ENCODE measurements at regions not wholly inside any gene's neighbourhood (a gene's known extent, or its start where the extent isn't known, plus 50 kb on each side); places are given as distances from the start of the nearest gene placed in this dataset.
A peak's percentile ranks its signal among the peaks of the same experiment; 100 is the strongest.

GRCh38 chr17:13395346-13395745, 206.4 kb downstream of the HS3ST3A1 start:
- FAIRE-seq (no peak), DNase-seq (ENCODE audit: insufficient read length, low spot score) (no peak)
- no peak for TF ChIP-seq POLR2A (IDR thresholded peaks at IDR 0.05; ENCODE audit: low read depth, low read length)

GRCh38 chr17:13393841-13394710, 207.7 kb downstream of the HS3ST3A1 start:
- no peak for TF ChIP-seq POLR2A (IDR thresholded peaks at IDR 0.05; ENCODE audit: low read depth, low read length)
- FAIRE-seq, result no peak
- no peak for DNase-seq (ENCODE audit: insufficient read length, low spot score)

GRCh38 chr17:13387952-13388351, 213.8 kb downstream of the HS3ST3A1 start:
- no peak for FAIRE-seq
- no peak for DNase-seq (ENCODE audit: insufficient read length, low spot score)
- no peak for TF ChIP-seq POLR2A (IDR thresholded peaks at IDR 0.05; ENCODE audit: low read depth, low read length)

- no peak for TF ChIP-seq POLR2A (IDR thresholded peaks at IDR 0.05; ENCODE audit: low read depth, low read length)
- FAIRE-seq (no peak), DNase-seq (ENCODE audit: insufficient read length, low spot score) (no peak)
Measured at GRCh38 chr17:13387236-13387635, 214.5 kb downstream of the HS3ST3A1 start.

GRCh38 chr17:13385481-13385911, 216.2 kb downstream of the HS3ST3A1 start:
- peak; percentile 78 for FAIRE-seq
- no peak for DNase-seq (ENCODE audit: insufficient read length, low spot score)
- no peak for TF ChIP-seq POLR2A (IDR thresholded peaks at IDR 0.05; ENCODE audit: low read depth, low read length)

- TF ChIP-seq POLR2A (IDR thresholded peaks at IDR 0.05; ENCODE audit: low read depth, low read length), result no peak
- FAIRE-seq, result no peak
- DNase-seq (ENCODE audit: insufficient read length, low spot score), result no peak
Measured at GRCh38 chr17:13384626-13385025, 217.1 kb downstream of the HS3ST3A1 start.

GRCh38 chr17:13378361-13378760, 223.4 kb downstream of the HS3ST3A1 start:
- TF ChIP-seq POLR2A (IDR thresholded peaks at IDR 0.05; ENCODE audit: low read depth, low read length), result no peak
- FAIRE-seq (no peak), DNase-seq (ENCODE audit: insufficient read length, low spot score) (no peak)

GRCh38 chr17:13374203-13375143, 227.3 kb downstream of the HS3ST3A1 start:
- DNase-seq (ENCODE audit: insufficient read length, low spot score) (no peak), FAIRE-seq (no peak)
- TF ChIP-seq POLR2A (IDR thresholded peaks at IDR 0.05; ENCODE audit: low read depth, low read length), result no peak

GRCh38 chr17:13372432-13372831, 229.3 kb downstream of the HS3ST3A1 start:
- DNase-seq (ENCODE audit: insufficient read length, low spot score) (no peak), FAIRE-seq (no peak)
- TF ChIP-seq POLR2A (IDR thresholded peaks at IDR 0.05; ENCODE audit: low read depth, low read length), result no peak

GRCh38 chr17:13367154-13367553, 234.6 kb downstream of the HS3ST3A1 start:
- FAIRE-seq (no peak), DNase-seq (ENCODE audit: insufficient read length, low spot score) (no peak)
- TF ChIP-seq POLR2A (IDR thresholded peaks at IDR 0.05; ENCODE audit: low read depth, low read length), result no peak

GRCh38 chr17:13365331-13365730, 236.4 kb downstream of the HS3ST3A1 start:
- FAIRE-seq, result peak; percentile 78
- no peak for DNase-seq (ENCODE audit: insufficient read length, low spot score)
- TF ChIP-seq POLR2A (IDR thresholded peaks at IDR 0.05; ENCODE audit: low read depth, low read length), result no peak

- DNase-seq (ENCODE audit: insufficient read length, low spot score), result no peak
- FAIRE-seq, result peak; percentile 50
- no peak for TF ChIP-seq POLR2A (IDR thresholded peaks at IDR 0.05; ENCODE audit: low read depth, low read length)
Measured at GRCh38 chr17:13363771-13364170, 238.0 kb downstream of the HS3ST3A1 start.

- peak; percentile 97 for FAIRE-seq
- TF ChIP-seq POLR2A (IDR thresholded peaks at IDR 0.05; ENCODE audit: low read depth, low read length), result no peak
- no peak for DNase-seq (ENCODE audit: insufficient read length, low spot score)
Measured at GRCh38 chr17:13362341-13363122, 239.2 kb downstream of the HS3ST3A1 start.

All from H54 (cell line).